ENCODE measurements at regions not wholly inside any gene's neighbourhood (a gene's known extent, or its start where the extent isn't known, plus 50 kb on each side); places are given as distances from the start of the nearest gene placed in this dataset.

- no peak for TF ChIP-seq CTCF (conservative IDR thresholded peaks at IDR 0.05; ENCODE audit: low read depth in 2 of 2)
- no peak for TF ChIP-seq REST (IDR thresholded peaks at IDR 0.05; ENCODE audit: unreplicated experiment)
- TF ChIP-seq ETS1 (IDR thresholded peaks at IDR 0.05): no peak
- no peak for TF ChIP-seq POLR2AphosphoS5 (IDR thresholded peaks at IDR 0.05; ENCODE audit: low read depth)
- no peak for TF ChIP-seq EZH2 (IDR thresholded peaks at IDR 0.05; ENCODE audit: low read depth, unreplicated experiment)
- TF ChIP-seq ZNF114 (CRISPR knock-in tag; IDR thresholded peaks at IDR 0.05): no peak
- TF ChIP-seq STAT1 (IDR thresholded peaks at IDR 0.05; ENCODE audit: unreplicated experiment): no peak
- no peak for TF ChIP-seq CREB1 (CRISPR knock-in tag; IDR thresholded peaks at IDR 0.05; ENCODE audit: low read depth)
Observed at GRCh38 chr21:15645830-15646229, 84.0 kb upstream of the USP25 start.

Data from GM23338 (cell line).